ENCODE measurements at regions not wholly inside any gene's neighbourhood (a gene's known extent, or its start where the extent isn't known, plus 50 kb on each side); places are given as distances from the start of the nearest gene placed in this dataset.

GRCh38 chr6:56862415-56863175 is 92.3 kb upstream of the BEND6 start:
- Histone ChIP-seq H3K36me3 (no peaks in the 10 kb centered on the region), H3K4me1 (no peaks in the 10 kb centered on the region), H3K4me3 (ENCODE audit: low read depth, low read length) (no peak overlapping the region), H3K27me3 (no peaks in the 10 kb centered on the region), H3K9me3 (no peaks in the 10 kb centered on the region)
- TF ChIP-seq CTCF (IDR thresholded peaks at IDR 0.05; ENCODE audit: low read depth, low read length): no peak
- no peak for DNase-seq

- Histone ChIP-seq H3K9me3 (no peaks in the 10 kb centered on the region), H3K36me3 (no peaks in the 10 kb centered on the region), H3K27me3 (no peaks in the 10 kb centered on the region), H3K4me3 (ENCODE audit: low read depth, low read length) (no peak overlapping the region), H3K4me1 (no peaks in the 10 kb centered on the region)
- no peak for TF ChIP-seq CTCF (IDR thresholded peaks at IDR 0.05; ENCODE audit: low read depth, low read length)
- no peak for DNase-seq
These were observed 94.4 kb upstream of the BEND6 start for GRCh38 chr6:56860475-56860874.

- H3K27me3 ChIP-seq: no peaks in the 10 kb centered on the region
- peaks cover 9% of the 10 kb centered on the region for H3K4me1 ChIP-seq
- H3K4me3 ChIP-seq (ENCODE audit: low read depth, low read length): no peak overlapping the region
- H3K36me3 ChIP-seq: no peaks in the 10 kb centered on the region
- no peaks in the 10 kb centered on the region for H3K9me3 ChIP-seq
- DNase-seq: no peak
- TF ChIP-seq CTCF (IDR thresholded peaks at IDR 0.05; ENCODE audit: low read depth, low read length): no peak
These were observed 98.8 kb upstream of the BEND6 start for GRCh38 chr6:56856036-56856580.

GRCh38 chr6:56854086-56854485 is 100.8 kb upstream of the BEND6 start:
- no peak overlapping the region for H3K4me3 ChIP-seq (ENCODE audit: low read depth, low read length)
- no peaks in the 10 kb centered on the region for H3K9me3 ChIP-seq
- H3K36me3 ChIP-seq: no peaks in the 10 kb centered on the region
- TF ChIP-seq CTCF (IDR thresholded peaks at IDR 0.05; ENCODE audit: low read depth, low read length): no peak
- no peak for DNase-seq
- no peaks in the 10 kb centered on the region for H3K27me3 ChIP-seq
- peaks cover 11% of the 10 kb centered on the region for H3K4me1 ChIP-seq

GRCh38 chr6:56853541-56853940 is 101.4 kb upstream of the BEND6 start:
- H3K27me3 ChIP-seq: no peaks in the 10 kb centered on the region
- no peak for DNase-seq
- no peak overlapping the region for H3K4me3 ChIP-seq (ENCODE audit: low read depth, low read length)
- no peaks in the 10 kb centered on the region for H3K9me3 ChIP-seq
- H3K36me3 ChIP-seq: no peaks in the 10 kb centered on the region
- peaks cover 11% of the 10 kb centered on the region for H3K4me1 ChIP-seq
- no peak for TF ChIP-seq CTCF (IDR thresholded peaks at IDR 0.05; ENCODE audit: low read depth, low read length)

GRCh38 chr6:56852260-56853010 is 102.5 kb upstream of the BEND6 start:
- peak overlapping the region; percentile 75 for H3K4me3 ChIP-seq (ENCODE audit: low read depth, low read length)
- no peak for TF ChIP-seq CTCF (IDR thresholded peaks at IDR 0.05; ENCODE audit: low read depth, low read length)
- H3K9me3 ChIP-seq: no peaks in the 10 kb centered on the region
- no peaks in the 10 kb centered on the region for H3K27me3 ChIP-seq
- H3K4me1 ChIP-seq: peaks cover 11% of the 10 kb centered on the region
- no peaks in the 10 kb centered on the region for H3K36me3 ChIP-seq
- DNase-seq: no peak
